ENCODE measurements at regions not wholly inside any gene's neighbourhood (a gene's known extent, or its start where the extent isn't known, plus 50 kb on each side); places are given as distances from the start of the nearest gene placed in this dataset.

- H2BK20ac ChIP-seq (ENCODE audit: low read depth, low read length, poor library complexity, severe bottlenecking): no peak overlapping the region
- no peaks in the 10 kb centered on the region for H3K79me1 ChIP-seq (ENCODE audit: insufficient read depth, low read depth, low read length, poor library complexity, severe bottlenecking)
- H3K27me3 ChIP-seq (ENCODE audit: insufficient read depth, low read length): no peaks in the 10 kb centered on the region; the same call in 1 of the 2 replicates
- H2AFZ ChIP-seq (ENCODE audit: low read length): no peak overlapping the region
- H2BK12ac ChIP-seq (ENCODE audit: insufficient read length, low read depth, low read length): no peak overlapping the region
- H3K9ac ChIP-seq (ENCODE audit: extremely low read depth, insufficient read length, low read length): no peak overlapping the region
- H3K36me3 Mint-ChIP-seq (ENCODE audit: insufficient read depth in 1 of 3, low read depth in 3 of 3): no peaks in the 10 kb centered on the region; a peak in 1 of 7 replicates
- no peaks in the 10 kb centered on the region for H3K23me2 ChIP-seq (ENCODE audit: insufficient read length, low read depth, low read length, poor library complexity, severe bottlenecking)
- H2BK120ac ChIP-seq (ENCODE audit: low read depth, low read length, poor library complexity, severe bottlenecking): no peak overlapping the region
- no peak overlapping the region for H4K8ac ChIP-seq (replicated peaks; ENCODE audit: insufficient read length, low read depth, low read length)
- H3K18ac ChIP-seq (ENCODE audit: insufficient read length, low read depth, low read length): no peak overlapping the region
- no peak overlapping the region for H2BK5ac ChIP-seq (ENCODE audit: insufficient read length, low read length)
- H3K4ac ChIP-seq (ENCODE audit: low read depth, low read length): no peak overlapping the region
- no peak overlapping the region for H3K56ac ChIP-seq (ENCODE audit: insufficient read length, low read depth, low read length)
- H3K14ac ChIP-seq (ENCODE audit: insufficient read depth, low read length): no peak overlapping the region; the same call in 1 of the 2 replicates
- no peak overlapping the region for H2AK5ac ChIP-seq (ENCODE audit: insufficient read length, low read length)
- H3T11ph ChIP-seq (ENCODE audit: low read length): no peak overlapping the region
- DNase-seq: no peak
- no peaks in the 10 kb centered on the region; the same call in 1 of the 2 replicates for H3K4me1 ChIP-seq (ENCODE audit: insufficient read depth, low read length)
- WGBS (ENCODE audit: extremely low coverage, insufficient read length, low lambda C conversion rate): no CpG with 5 or more reads among the region's 8 CpGs
- no peak overlapping the region for H2BK15ac ChIP-seq (ENCODE audit: low read depth, low read length)
- H4K5ac ChIP-seq (ENCODE audit: insufficient read length, low read depth, low read length): no peak overlapping the region
- no peak for TF ChIP-seq CTCF (conservative IDR thresholded peaks at IDR 0.05)
- no peaks in the 10 kb centered on the region for H3K9me3 ChIP-seq (ENCODE audit: control insufficient read depth, low read depth, low read length)
- H3K27ac Mint-ChIP-seq: no peak overlapping the region
- no peak overlapping the region for H3K4me2 ChIP-seq (ENCODE audit: insufficient read depth, insufficient read length, low read length)
- H3K27me3 Mint-ChIP-seq (ENCODE audit: low read depth): peaks cover 12% of the 10 kb centered on the region
- no peaks in the 10 kb centered on the region for H4K20me1 ChIP-seq (ENCODE audit: control insufficient read depth, insufficient read depth, insufficient read length)
- no peaks in the 10 kb centered on the region for H3K79me2 ChIP-seq (ENCODE audit: insufficient read depth, low read length)
- peaks cover 8 to 37% of the 10 kb centered on the region in 2 experiments for H3K4me1 Mint-ChIP-seq
- H3K23ac ChIP-seq (ENCODE audit: insufficient read length, low read depth, low read length): no peak overlapping the region
- no peak overlapping the region for H3K27ac ChIP-seq (ENCODE audit: insufficient read length, low read depth, low read length)
- no peak overlapping the region for H4K91ac ChIP-seq (ENCODE audit: insufficient read length, low read depth, low read length)
- H3K4me3 Mint-ChIP-seq: no peak overlapping the region
- H3K9me3 Mint-ChIP-seq: peaks cover 0 to 6% of the 10 kb centered on the region in 2 experiments; a peak in 2 of 5 replicates
Measured at GRCh38 chr11:69956669-69957190, 121.4 kb upstream of the ANO1 start.
